ENCODE measurements at regions not wholly inside any gene's neighbourhood (a gene's known extent, or its start where the extent isn't known, plus 50 kb on each side); places are given as distances from the start of the nearest gene placed in this dataset.

DNA sequence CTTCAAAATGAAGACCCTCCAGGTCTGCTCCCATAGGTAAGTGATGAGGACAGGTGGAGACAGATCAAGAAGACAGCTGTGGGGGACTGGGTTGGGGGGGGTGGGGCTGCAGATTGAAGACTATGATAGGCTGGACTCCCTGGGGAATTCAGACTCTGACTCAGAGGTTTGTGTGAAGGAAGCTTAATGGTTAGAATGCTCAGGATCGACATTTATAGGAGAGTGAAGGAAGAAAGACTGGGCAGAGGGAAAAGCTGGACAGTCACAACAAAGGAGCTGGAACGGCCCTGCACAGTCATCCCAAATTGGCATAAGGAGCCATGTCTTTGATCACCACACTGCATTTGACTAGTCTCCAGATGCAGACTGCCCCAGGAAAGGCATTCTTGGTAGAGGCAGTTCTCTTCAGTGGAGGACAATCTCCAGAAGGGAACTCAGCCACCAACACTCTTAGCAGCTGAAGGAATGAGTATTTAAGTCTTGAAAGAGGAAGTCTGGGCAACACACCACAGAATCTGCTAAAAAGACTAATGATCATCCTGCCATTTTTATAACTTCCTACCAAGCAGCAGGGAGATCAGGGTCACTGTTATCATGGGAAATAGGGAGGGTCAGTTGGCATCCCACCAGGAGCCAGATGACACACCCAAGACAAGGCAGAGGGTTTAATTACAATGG is 120.0 kb upstream of the ZC3H11B start:
- Histone ChIP-seq H3K9ac (ENCODE audit: insufficient read depth, low read length, poor library complexity, severe bottlenecking) (no peak overlapping the region), H3K4me3 (replicated peaks in 1 of 3; ENCODE audit: low read depth in 2 of 3, low read length in 3 of 3) (no peak overlapping the region), H3K9me3 (replicated peaks in 1 of 2; ENCODE audit: control insufficient read depth in 1 of 2, insufficient read depth in 1 of 2, low read length in 2 of 2) (peaks cover 3 to 4% of the 10 kb centered on the region in 2 donors), H3K27ac (ENCODE audit: low read depth in 1 of 2, low read length in 2 of 2) (no peak overlapping the region), H3K36me3 (replicated peaks in 1 of 2; ENCODE audit: control insufficient read depth in 1 of 2, insufficient read depth in 2 of 2, low read length in 2 of 2) (no peaks in the 10 kb centered on the region), H2AFZ (ENCODE audit: insufficient read depth, low read depth, low read length, poor library complexity, severe bottlenecking) (no peak overlapping the region), H3K27me3 (ENCODE audit: control insufficient read depth in 2 of 2, insufficient read depth in 2 of 2, low read length in 2 of 2) (no peaks in the 10 kb centered on the region), H3K4me1 (ENCODE audit: control insufficient read depth in 1 of 2, insufficient read depth in 2 of 2, low read length in 2 of 2) (no peaks in the 10 kb centered on the region), H3K79me2 (ENCODE audit: insufficient read depth, low read length) (no peaks in the 10 kb centered on the region), H3K4me2 (replicated peaks; ENCODE audit: extremely low read depth, low read length, poor library complexity, severe bottlenecking) (no peak overlapping the region), H4K20me1 (ENCODE audit: insufficient read depth, low read length) (no peaks in the 10 kb centered on the region)
- Mint-ChIP-seq H3K4me1 (no peaks in the 10 kb centered on the region), H3K36me3 (no peaks in the 10 kb centered on the region), H3K27me3 (ENCODE audit: low read depth in 3 of 3) (peaks cover 0 to under 1% (median 0%) of the 10 kb centered on the region in 3 donors), H3K4me3 (no peak overlapping the region), H3K9me3 (peaks cover 2 to 9% (median 5%) of the 10 kb centered on the region in 7 donors), H3K27ac (no peak overlapping the region)
- 100% methylated on average over 2 of the region's 2 CpGs for WGBS (ENCODE audit: insufficient coverage)
- intact Hi-C loops (cut with micrococcal nuclease), result no loop called here
- DNase-seq, result no peak
- TF ChIP-seq, protein P1, sequence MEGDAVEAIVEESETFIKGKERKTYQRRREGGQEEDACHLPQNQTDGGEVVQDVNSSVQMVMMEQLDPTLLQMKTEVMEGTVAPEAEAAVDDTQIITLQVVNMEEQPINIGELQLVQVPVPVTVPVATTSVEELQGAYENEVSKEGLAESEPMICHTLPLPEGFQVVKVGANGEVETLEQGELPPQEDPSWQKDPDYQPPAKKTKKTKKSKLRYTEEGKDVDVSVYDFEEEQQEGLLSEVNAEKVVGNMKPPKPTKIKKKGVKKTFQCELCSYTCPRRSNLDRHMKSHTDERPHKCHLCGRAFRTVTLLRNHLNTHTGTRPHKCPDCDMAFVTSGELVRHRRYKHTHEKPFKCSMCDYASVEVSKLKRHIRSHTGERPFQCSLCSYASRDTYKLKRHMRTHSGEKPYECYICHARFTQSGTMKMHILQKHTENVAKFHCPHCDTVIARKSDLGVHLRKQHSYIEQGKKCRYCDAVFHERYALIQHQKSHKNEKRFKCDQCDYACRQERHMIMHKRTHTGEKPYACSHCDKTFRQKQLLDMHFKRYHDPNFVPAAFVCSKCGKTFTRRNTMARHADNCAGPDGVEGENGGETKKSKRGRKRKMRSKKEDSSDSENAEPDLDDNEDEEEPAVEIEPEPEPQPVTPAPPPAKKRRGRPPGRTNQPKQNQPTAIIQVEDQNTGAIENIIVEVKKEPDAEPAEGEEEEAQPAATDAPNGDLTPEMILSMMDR (IDR thresholded peaks at IDR 0.05), result no peak

- H3K4me1 Mint-ChIP-seq, result no peaks in the 10 kb centered on the region
- no peak overlapping the region for H3K9ac ChIP-seq (ENCODE audit: insufficient read depth, low read length, poor library complexity, severe bottlenecking)
- no peak overlapping the region for H3K27ac ChIP-seq (ENCODE audit: low read depth in 1 of 2, low read length in 2 of 2)
- 100% methylated on average over 2 of the region's 2 CpGs for WGBS (ENCODE audit: insufficient coverage)
- no peaks in the 10 kb centered on the region for H3K79me2 ChIP-seq (ENCODE audit: insufficient read depth, low read length)
- H3K4me2 ChIP-seq (replicated peaks; ENCODE audit: extremely low read depth, low read length, poor library complexity, severe bottlenecking), result no peak overlapping the region
- intact Hi-C loops (cut with micrococcal nuclease), result no loop called here
- H3K36me3 ChIP-seq (replicated peaks in 1 of 2; ENCODE audit: control insufficient read depth in 1 of 2, insufficient read depth in 2 of 2, low read length in 2 of 2), result no peaks in the 10 kb centered on the region
- no peaks in the 10 kb centered on the region for H4K20me1 ChIP-seq (ENCODE audit: insufficient read depth, low read length)
- peaks cover 4 to 5% of the 10 kb centered on the region in 2 donors for H3K9me3 ChIP-seq (replicated peaks in 1 of 2; ENCODE audit: control insufficient read depth in 1 of 2, insufficient read depth in 1 of 2, low read length in 2 of 2)
- TF ChIP-seq, protein P1 (IDR thresholded peaks at IDR 0.05), result no peak
- no peaks in the 10 kb centered on the region for H3K4me1 ChIP-seq (ENCODE audit: control insufficient read depth in 1 of 2, insufficient read depth in 2 of 2, low read length in 2 of 2)
- no peaks in the 10 kb centered on the region for H3K36me3 Mint-ChIP-seq
- no peak overlapping the region for H3K27ac Mint-ChIP-seq
- peaks cover 3 to 10% (median 10%) of the 10 kb centered on the region in 7 donors for H3K9me3 Mint-ChIP-seq
- no peak overlapping the region for H3K4me3 ChIP-seq (replicated peaks in 1 of 3; ENCODE audit: low read depth in 2 of 3, low read length in 3 of 3)
- no peak overlapping the region for H3K4me3 Mint-ChIP-seq
- no peak for DNase-seq
- H3K27me3 Mint-ChIP-seq (ENCODE audit: low read depth in 3 of 3), result peaks cover 0 to 2% (median 0%) of the 10 kb centered on the region in 3 donors
- no peak overlapping the region for H2AFZ ChIP-seq (ENCODE audit: insufficient read depth, low read depth, low read length, poor library complexity, severe bottlenecking)
- H3K27me3 ChIP-seq (ENCODE audit: control insufficient read depth in 2 of 2, insufficient read depth in 2 of 2, low read length in 2 of 2), result no peaks in the 10 kb centered on the region
Measured at GRCh38 chr1:219731771-219732170, 118.9 kb upstream of the ZC3H11B start.
